ENCODE measurements at regions not wholly inside any gene's neighbourhood (a gene's known extent, or its start where the extent isn't known, plus 50 kb on each side); places are given as distances from the start of the nearest gene placed in this dataset.
A peak's percentile ranks its signal among the peaks of the same experiment; 100 is the strongest.

GRCh38 chr12:19880721-19881120 is 441.4 kb downstream of the AEBP2 start:
- no peak overlapping the region for H3K27ac ChIP-seq
- no peaks in the 10 kb centered on the region for H3K36me3 ChIP-seq
- DNase-seq, result no peak
- H3K27me3 ChIP-seq, result no peaks in the 10 kb centered on the region
- no peaks in the 10 kb centered on the region for H3K9me3 ChIP-seq
- intact Hi-C loops (cut with DNase I), result no loop called here
- no peak overlapping the region for H3K4me3 ChIP-seq
- no peak for TF ChIP-seq POLR2A (IDR thresholded peaks at IDR 0.05)
- no peak for TF ChIP-seq CTCF (IDR thresholded peaks at IDR 0.05)
- H3K4me1 ChIP-seq, result peaks cover 4 to 38% (median 4%) of the 10 kb centered on the region in 3 donors

- DNase-seq, result no peak
- Histone ChIP-seq H3K9me3 (no peaks in the 10 kb centered on the region), H3K4me1 (peaks cover 4 to 52% (median 6%) of the 10 kb centered on the region in 3 donors), H3K27ac (peak overlapping the region in 2 of 4 donors; percentile 10 to 22), H3K4me3 (no peak overlapping the region), H3K27me3 (no peaks in the 10 kb centered on the region), H3K36me3 (no peaks in the 10 kb centered on the region)
- intact Hi-C loops (cut with DNase I), result no loop called here
- TF ChIP-seq POLR2A (IDR thresholded peaks at IDR 0.05), result no peak
- no peak for TF ChIP-seq CTCF (IDR thresholded peaks at IDR 0.05)
- WGBS, 2 donors, result 62 to 69% methylated on average over 3 of the region's 3 CpGs
Measured at GRCh38 chr12:19882346-19882745, 443.1 kb downstream of the AEBP2 start.

GRCh38 chr12:19884021-19884492 is 444.8 kb downstream of the AEBP2 start:
- peak overlapping the region in 2 of 4 donors; percentile 4 to 37 for H3K27ac ChIP-seq
- 22 to 40% methylated on average over 3 of the region's 3 CpGs for WGBS, 2 donors

GRCh38 chr12:19885093-19885812 is 446.0 kb downstream of the AEBP2 start:
- TF ChIP-seq POLR2A (IDR thresholded peaks at IDR 0.05) (no peak), CTCF (IDR thresholded peaks at IDR 0.05) (no peak)
- Histone ChIP-seq H3K27me3 (no peaks in the 10 kb centered on the region), H3K27ac (peak overlapping the region in 1 of 4 donors; percentile 19), H3K4me3 (no peak overlapping the region), H3K4me1 (peaks cover 4 to 52% (median 6%) of the 10 kb centered on the region in 3 donors), H3K9me3 (no peaks in the 10 kb centered on the region), H3K36me3 (no peaks in the 10 kb centered on the region)
- intact Hi-C loops (cut with DNase I), result no loop called here
- DNase-seq, result no peak
- 67% methylated on average over 8 of the region's 8 CpGs for WGBS, 2 donors

More at GRCh38 chr12:19884021-19884492, 444.8 kb downstream of the AEBP2 start:
- TF ChIP-seq CTCF (IDR thresholded peaks at IDR 0.05) (no peak), POLR2A (IDR thresholded peaks at IDR 0.05) (no peak)
- H3K4me1 ChIP-seq, result peaks cover 4 to 52% (median 6%) of the 10 kb centered on the region in 3 donors
- no peak overlapping the region for H3K4me3 ChIP-seq
- DNase-seq, result no peak
- no peaks in the 10 kb centered on the region for H3K27me3 ChIP-seq
- intact Hi-C loops (cut with DNase I), result no loop called here
- H3K9me3 ChIP-seq, result no peaks in the 10 kb centered on the region
- no peaks in the 10 kb centered on the region for H3K36me3 ChIP-seq

- H3K27me3 ChIP-seq, result no peaks in the 10 kb centered on the region
- intact Hi-C loops (cut with DNase I), result no loop called here
Measured at GRCh38 chr12:19886065-19886464, 446.8 kb downstream of the AEBP2 start.

More at GRCh38 chr12:19886065-19886464, 446.8 kb downstream of the AEBP2 start:
- Histone ChIP-seq H3K9me3 (no peaks in the 10 kb centered on the region), H3K4me3 (no peak overlapping the region), H3K36me3 (no peaks in the 10 kb centered on the region), H3K27ac (peak overlapping the region in 1 of 4 donors; percentile 19), H3K4me1 (peaks cover 4 to 52% (median 6%) of the 10 kb centered on the region in 3 donors)
- DNase-seq, result no peak
- WGBS, 2 donors, result 50 to 62% methylated on average over 4 of the region's 4 CpGs
- TF ChIP-seq POLR2A (IDR thresholded peaks at IDR 0.05), result no peak
